ENCODE measurements at regions not wholly inside any gene's neighbourhood (a gene's known extent, or its start where the extent isn't known, plus 50 kb on each side); places are given as distances from the start of the nearest gene placed in this dataset.

DNA sequence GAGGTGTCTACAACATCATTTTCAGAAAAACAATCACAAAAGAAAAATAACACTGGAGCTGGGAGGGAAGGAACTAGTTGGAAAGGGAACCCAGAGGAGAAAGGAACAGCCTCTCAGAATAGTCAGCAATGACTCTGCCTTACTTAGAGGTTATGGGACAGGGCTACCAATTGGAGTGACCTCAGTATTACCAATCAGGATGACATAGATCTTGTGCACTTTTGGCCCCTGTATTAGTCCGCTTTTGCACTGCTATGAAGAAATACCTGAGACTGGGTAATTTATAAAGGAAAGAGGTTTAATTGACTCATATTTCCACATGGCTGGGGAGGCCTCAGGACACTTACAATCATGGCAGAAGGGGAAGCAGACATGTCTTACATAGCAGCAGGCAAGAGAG, 99.7 kb upstream of the SDK1 start:
- TF ChIP-seq, protein P1, sequence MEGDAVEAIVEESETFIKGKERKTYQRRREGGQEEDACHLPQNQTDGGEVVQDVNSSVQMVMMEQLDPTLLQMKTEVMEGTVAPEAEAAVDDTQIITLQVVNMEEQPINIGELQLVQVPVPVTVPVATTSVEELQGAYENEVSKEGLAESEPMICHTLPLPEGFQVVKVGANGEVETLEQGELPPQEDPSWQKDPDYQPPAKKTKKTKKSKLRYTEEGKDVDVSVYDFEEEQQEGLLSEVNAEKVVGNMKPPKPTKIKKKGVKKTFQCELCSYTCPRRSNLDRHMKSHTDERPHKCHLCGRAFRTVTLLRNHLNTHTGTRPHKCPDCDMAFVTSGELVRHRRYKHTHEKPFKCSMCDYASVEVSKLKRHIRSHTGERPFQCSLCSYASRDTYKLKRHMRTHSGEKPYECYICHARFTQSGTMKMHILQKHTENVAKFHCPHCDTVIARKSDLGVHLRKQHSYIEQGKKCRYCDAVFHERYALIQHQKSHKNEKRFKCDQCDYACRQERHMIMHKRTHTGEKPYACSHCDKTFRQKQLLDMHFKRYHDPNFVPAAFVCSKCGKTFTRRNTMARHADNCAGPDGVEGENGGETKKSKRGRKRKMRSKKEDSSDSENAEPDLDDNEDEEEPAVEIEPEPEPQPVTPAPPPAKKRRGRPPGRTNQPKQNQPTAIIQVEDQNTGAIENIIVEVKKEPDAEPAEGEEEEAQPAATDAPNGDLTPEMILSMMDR (IDR thresholded peaks at IDR 0.05; ENCODE audit: low read length) = no peak
- no peak for TF ChIP-seq EZH2 (optimal IDR thresholded peaks at IDR 0.05; ENCODE audit: low read depth, low read length)

Data from MM.1S (cell line).